NCI-H187 treated with DMSO at 0.1 percent for 48 hours (cell line): ENCODE measurements at regions not wholly inside any gene's neighbourhood (a gene's known extent, or its start where the extent isn't known, plus 50 kb on each side); places are given as distances from the start of the nearest gene placed in this dataset.

Experiments
- DNase-seq: peaks from one replicate; lab custom pipeline; 2025; lab: John Stamatoyannopoulos, UW

- DNase-seq: no peak
Observed at GRCh38 chr1:221306239-221306638, 427.0 kb downstream of the HLX start.

GRCh38 chr1:221308534-221309511, 429.6 kb downstream of the HLX start:
- DNase-seq: no peak

GRCh38 chr1:221309723-221310122, 430.5 kb downstream of the HLX start:
- DNase-seq: no peak

- no peak for DNase-seq
Observed at GRCh38 chr1:221310180-221310579, 430.9 kb downstream of the HLX start.

- DNase-seq: no peak
Observed at GRCh38 chr1:221315330-221315729, 426.6 kb downstream of the DUSP10 start.

GRCh38 chr1:221316491-221317056, 425.3 kb downstream of the DUSP10 start:
- no peak for DNase-seq

- DNase-seq: no peak
Observed at GRCh38 chr1:221317537-221317936, 424.4 kb downstream of the DUSP10 start.

- DNase-seq: peak; percentile 22
Observed at GRCh38 chr1:221327954-221328353, 413.9 kb downstream of the DUSP10 start.

- no peak for DNase-seq
Observed at GRCh38 chr1:221328371-221328770, 413.5 kb downstream of the DUSP10 start.

GRCh38 chr1:221331273-221332183, 410.4 kb downstream of the DUSP10 start:
- no peak for DNase-seq

GRCh38 chr1:221334062-221334461, 407.8 kb downstream of the DUSP10 start:
- no peak for DNase-seq

GRCh38 chr1:221335161-221336101, 406.5 kb downstream of the DUSP10 start:
- no peak for DNase-seq

GRCh38 chr1:221336126-221336525, 405.8 kb downstream of the DUSP10 start:
- DNase-seq: no peak

- no peak for DNase-seq
Observed at GRCh38 chr1:221337106-221337505, 404.8 kb downstream of the DUSP10 start.

GRCh38 chr1:221343136-221343535, 398.8 kb downstream of the DUSP10 start:
- no peak for DNase-seq

GRCh38 chr1:221343607-221344006, 398.3 kb downstream of the DUSP10 start:
- DNase-seq: no peak

GRCh38 chr1:221344693-221345092, 397.2 kb downstream of the DUSP10 start:
- DNase-seq: no peak

GRCh38 chr1:221347706-221348105, 394.2 kb downstream of the DUSP10 start:
- DNase-seq: no peak

- DNase-seq: no peak
Observed at GRCh38 chr1:221350091-221350490, 391.8 kb downstream of the DUSP10 start.

- no peak for DNase-seq
Observed at GRCh38 chr1:221356693-221357092, 385.2 kb downstream of the DUSP10 start.

GRCh38 chr1:221363039-221363438, 378.9 kb downstream of the DUSP10 start:
- DNase-seq: no peak
